ENCODE measurements at regions not wholly inside any gene's neighbourhood (a gene's known extent, or its start where the extent isn't known, plus 50 kb on each side); places are given as distances from the start of the nearest gene placed in this dataset.

GRCh38 chr4:11881947-11882346 is 453.3 kb upstream of the HS3ST1 start:
- no peak overlapping the region for H3K27ac Mint-ChIP-seq
- H3K4me3 Mint-ChIP-seq, result no peak overlapping the region
- Histone ChIP-seq H3K79me2 (ENCODE audit: control insufficient read depth, insufficient read depth, low read length) (no peaks in the 10 kb centered on the region), H3K4me2 (replicated peaks; ENCODE audit: low read depth, low read length, poor library complexity, severe bottlenecking) (no peak overlapping the region), H3K4me1 (ENCODE audit: control insufficient read depth in 2 of 2, insufficient read depth in 2 of 2, low read length in 2 of 2) (no peaks in the 10 kb centered on the region), H3K27ac (ENCODE audit: low read length in 2 of 2) (no peak overlapping the region), H3K4me3 (ENCODE audit: control extremely low read depth in 1 of 5, extremely low read depth in 1 of 5, insufficient read depth in 1 of 5, low read depth in 2 of 5, low read length in 4 of 5) (no peak overlapping the region), H3K9ac (ENCODE audit: low read length) (no peak overlapping the region), H3K9me3 (ENCODE audit: control extremely low read depth in 1 of 3, control insufficient read depth in 2 of 3, insufficient read depth in 1 of 3, low read length in 2 of 3) (no peaks in the 10 kb centered on the region), H3K27me3 (replicated peaks in 1 of 4; ENCODE audit: control extremely low read depth in 1 of 4, control insufficient read depth in 3 of 4, insufficient read depth in 4 of 4, low read length in 3 of 4) (no peaks in the 10 kb centered on the region), H2AFZ (ENCODE audit: insufficient read depth, low read depth, low read length, poor library complexity, severe bottlenecking) (no peak overlapping the region), H3K36me3 (replicated peaks in 1 of 2; ENCODE audit: control extremely low read depth in 1 of 2, control insufficient read depth in 1 of 2, extremely low read depth in 1 of 2, insufficient read depth in 2 of 2, low read length in 1 of 2) (no peaks in the 10 kb centered on the region), H4K20me1 (ENCODE audit: control insufficient read depth, insufficient read depth, low read length, poor library complexity, severe bottlenecking) (no peaks in the 10 kb centered on the region)
- H3K4me1 Mint-ChIP-seq, result no peaks in the 10 kb centered on the region
- CTCF ChIA-PET, result no interaction called here
- TF ChIP-seq EZH2 (IDR thresholded peaks at IDR 0.05; ENCODE audit: borderline replicate concordance, insufficient read depth, low read depth, low read length, poor library complexity, severe bottlenecking) (no peak), CTCF (IDR thresholded peaks at IDR 0.05) (no peak)
- ATAC-seq (ENCODE audit: low read depth) (no peak), DNase-seq (no peak)
- peaks cover 3% of the 10 kb centered on the region for H3K9me3 Mint-ChIP-seq (ENCODE audit: insufficient read depth)
- POLR2A ChIA-PET, result no interaction called here
- intact Hi-C loops (cut with micrococcal nuclease), result no loop called here
- no peaks in the 10 kb centered on the region for H3K27me3 Mint-ChIP-seq

GRCh38 chr4:11881364-11881763 is 452.7 kb upstream of the HS3ST1 start:
- no peak overlapping the region for H3K4me3 Mint-ChIP-seq
- no peaks in the 10 kb centered on the region for H3K27me3 ChIP-seq (replicated peaks in 1 of 4; ENCODE audit: control extremely low read depth in 1 of 4, control insufficient read depth in 3 of 4, insufficient read depth in 4 of 4, low read length in 3 of 4)
- H3K4me2 ChIP-seq (replicated peaks; ENCODE audit: low read depth, low read length, poor library complexity, severe bottlenecking), result no peak overlapping the region
- no peaks in the 10 kb centered on the region for H3K9me3 ChIP-seq (ENCODE audit: control extremely low read depth in 1 of 3, control insufficient read depth in 2 of 3, insufficient read depth in 1 of 3, low read length in 2 of 3)
- DNase-seq (no peak), ATAC-seq (ENCODE audit: low read depth) (no peak)
- no peaks in the 10 kb centered on the region for H3K27me3 Mint-ChIP-seq
- TF ChIP-seq CTCF (IDR thresholded peaks at IDR 0.05), result no peak
- no peak for TF ChIP-seq EZH2 (IDR thresholded peaks at IDR 0.05; ENCODE audit: borderline replicate concordance, insufficient read depth, low read depth, low read length, poor library complexity, severe bottlenecking)
- peaks cover 3% of the 10 kb centered on the region for H3K9me3 Mint-ChIP-seq (ENCODE audit: insufficient read depth)
- intact Hi-C loops (cut with micrococcal nuclease), result no loop called here
- CTCF ChIA-PET, result no interaction called here
- no peak overlapping the region for H3K9ac ChIP-seq (ENCODE audit: low read length)
- POLR2A ChIA-PET, result no interaction called here
- no peak overlapping the region for H2AFZ ChIP-seq (ENCODE audit: insufficient read depth, low read depth, low read length, poor library complexity, severe bottlenecking)
- H3K4me1 ChIP-seq (ENCODE audit: control insufficient read depth in 2 of 2, insufficient read depth in 2 of 2, low read length in 2 of 2), result no peaks in the 10 kb centered on the region
- H3K36me3 ChIP-seq (replicated peaks in 1 of 2; ENCODE audit: control extremely low read depth in 1 of 2, control insufficient read depth in 1 of 2, extremely low read depth in 1 of 2, insufficient read depth in 2 of 2, low read length in 1 of 2), result no peaks in the 10 kb centered on the region
- no peak overlapping the region for H3K27ac ChIP-seq (ENCODE audit: low read length in 2 of 2)
- H3K27ac Mint-ChIP-seq, result no peak overlapping the region
- no peaks in the 10 kb centered on the region for H3K79me2 ChIP-seq (ENCODE audit: control insufficient read depth, insufficient read depth, low read length)
- H3K4me3 ChIP-seq (ENCODE audit: control extremely low read depth in 1 of 5, extremely low read depth in 1 of 5, insufficient read depth in 1 of 5, low read depth in 2 of 5, low read length in 4 of 5), result no peak overlapping the region
- no peaks in the 10 kb centered on the region for H3K4me1 Mint-ChIP-seq
- H4K20me1 ChIP-seq (ENCODE audit: control insufficient read depth, insufficient read depth, low read length, poor library complexity, severe bottlenecking), result no peaks in the 10 kb centered on the region

Measured in B cell (primary cell).